Panc1 (cell line): ENCODE measurements at regions not wholly inside any gene's neighbourhood (a gene's known extent, or its start where the extent isn't known, plus 50 kb on each side); places are given as distances from the start of the nearest gene placed in this dataset.

Experiments
- CTCF ChIP-seq: fragments of 450-650 bp; IDR thresholded peaks from 2 replicates; pipeline ENCODE4 v1.5.1; 2017; ENCODE audit warnings: mild to moderate bottlenecking
- POLR2AphosphoS5 ChIP-seq: IDR thresholded peaks from 2 replicates; pipeline ENCODE4 v1.6.1; 2012; ENCODE audit warnings: mild to moderate bottlenecking, low read depth, low read length, moderate library complexity
- REST ChIP-seq, 2 experiments: IDR thresholded peaks; 2 replicates each; pipeline ENCODE4 v1.6.1; 2011 to 2012; ENCODE audit warnings: low read depth in 2 of 2, control low read depth in 1 of 2, low read length in 1 of 2, mild to moderate bottlenecking in 1 of 2, moderate library complexity in 1 of 2; ENCODE audit not compliant: insufficient read depth in 1 of 2
- SIN3A ChIP-seq: IDR thresholded peaks from 2 replicates; pipeline ENCODE4 v1.6.1; 2012; ENCODE audit warnings: low read depth, mild to moderate bottlenecking, low read length, moderate library complexity, borderline replicate concordance; ENCODE audit not compliant: insufficient read depth
- TCF7L2 ChIP-seq: IDR thresholded peaks from 2 replicates; pipeline ENCODE4 v1.6.1; 2011; ENCODE audit warnings: mild to moderate bottlenecking, low read depth, low read length, inconsistent platforms

- TF ChIP-seq POLR2AphosphoS5 (no peak), CTCF (no peak), REST (IDR thresholded peaks at IDR 0.05; ENCODE audit: insufficient read depth in 1 of 2, low read depth in 2 of 2, low read length in 1 of 2) (no peak), TCF7L2 (no peak), SIN3A (no peak)
Observed at GRCh38 chr1:47692196-47692595, 254.4 kb downstream of the FOXD2 start.
